NCI-H69 (cell line): ENCODE measurements at regions not wholly inside any gene's neighbourhood (a gene's known extent, or its start where the extent isn't known, plus 50 kb on each side); places are given as distances from the start of the nearest gene placed in this dataset.

Source experiments
- DNase-seq: peaks from one replicate; lab custom pipeline; 2025; lab: John Stamatoyannopoulos, UW

DNA sequence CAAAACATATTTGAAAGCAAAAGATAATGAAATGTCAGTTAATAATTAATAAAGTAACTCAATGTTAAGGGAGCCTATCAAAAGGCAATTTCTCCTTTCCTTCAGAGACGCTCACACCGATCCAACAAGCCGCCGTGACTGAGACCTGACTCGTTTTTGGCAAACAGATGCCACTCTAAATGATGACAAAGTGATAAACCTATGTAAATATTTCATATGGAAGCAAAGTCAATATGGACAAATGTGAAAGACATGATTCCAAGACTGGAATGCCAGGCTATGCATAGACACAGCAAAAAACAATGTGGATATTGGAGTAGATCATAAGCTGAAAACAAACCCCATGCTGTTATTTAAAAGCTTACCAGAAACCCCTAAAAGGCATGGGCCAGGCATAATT lies 137.2 kb upstream of the SUCLG2 start:
- DNase-seq = no peak

DNA sequence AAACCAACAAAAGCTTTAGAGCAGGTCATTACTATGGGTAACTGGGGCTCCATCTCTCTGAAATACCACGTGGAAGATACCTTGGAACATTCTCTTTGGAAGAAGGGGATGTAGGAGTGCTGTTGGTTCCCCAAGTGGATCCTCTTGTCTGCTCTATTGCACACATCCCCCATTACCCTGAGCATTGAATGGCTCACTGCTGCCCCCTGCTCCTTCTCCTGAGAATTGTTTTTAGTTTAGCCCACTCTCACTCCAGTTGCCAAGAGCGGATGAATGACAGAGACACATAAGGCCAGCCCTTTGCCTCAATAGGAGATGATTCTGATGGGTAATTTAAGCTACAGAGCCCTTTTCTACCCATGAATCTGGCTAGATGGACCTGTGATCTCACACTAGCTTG lies 135.6 kb upstream of the SUCLG2 start:
- peak; percentile 57 for DNase-seq

DNA sequence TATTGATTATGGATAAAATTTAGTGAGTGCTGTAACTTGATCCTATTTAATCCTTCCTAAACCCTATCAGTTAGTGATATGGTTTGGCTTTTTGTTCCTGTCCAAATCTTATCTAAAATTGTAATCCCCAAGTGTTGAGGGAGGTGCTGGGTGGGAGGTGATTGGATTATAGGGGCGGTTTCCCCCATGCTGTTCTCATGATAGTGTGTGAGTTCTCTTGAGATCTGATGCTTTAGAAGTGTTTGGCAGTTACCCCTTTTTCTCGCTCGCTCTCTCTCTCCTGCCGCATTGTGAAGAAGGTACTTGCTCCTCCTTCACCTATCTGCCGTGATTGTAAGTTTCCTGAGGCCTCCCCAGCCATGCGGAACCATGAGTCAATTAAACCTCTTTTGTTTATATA lies 134.0 kb upstream of the SUCLG2 start:
- DNase-seq = no peak

DNA sequence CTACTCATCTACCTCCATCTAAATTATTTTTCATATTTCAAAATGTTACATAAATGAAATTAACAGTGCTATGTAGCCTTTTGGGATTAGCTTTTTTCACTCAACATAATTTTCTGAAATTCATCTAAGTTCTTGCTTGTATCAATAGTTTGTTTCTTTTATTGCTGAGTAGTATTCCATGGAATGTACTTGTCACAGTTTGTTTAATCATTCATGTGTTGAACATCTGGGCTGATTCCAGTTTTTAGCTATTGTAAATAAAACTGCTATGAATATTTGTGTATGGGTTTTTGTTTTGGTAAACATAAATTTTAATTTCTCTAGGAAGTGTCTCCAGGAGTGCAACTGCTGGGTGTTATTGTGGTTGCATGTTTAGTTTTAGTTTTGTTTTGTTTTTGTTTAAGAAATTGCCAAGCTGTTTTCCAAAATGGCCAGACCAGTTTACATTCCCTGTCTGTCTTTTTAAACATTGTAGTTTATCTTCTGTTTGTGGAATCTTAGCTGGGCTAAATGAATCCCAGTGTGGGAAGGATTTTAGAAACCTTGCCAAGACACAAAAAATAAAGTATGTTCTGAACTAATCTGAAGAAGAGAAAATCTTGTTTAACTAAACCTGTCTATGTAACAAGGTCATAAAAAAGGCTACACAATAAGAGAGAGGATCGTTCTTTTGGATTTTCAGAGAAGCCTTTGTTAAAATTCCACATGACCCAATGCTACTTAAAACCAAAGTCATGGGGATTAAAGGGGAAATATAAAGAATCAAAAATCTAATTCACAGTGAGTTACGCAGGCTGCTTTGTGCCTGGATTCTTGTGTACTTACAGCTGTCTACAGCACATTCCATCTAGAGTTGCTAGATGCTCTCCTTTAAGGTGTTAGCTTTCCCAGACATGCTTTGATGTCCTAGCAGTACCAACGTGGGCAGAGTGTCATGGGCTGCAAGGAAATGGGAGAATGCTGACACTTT lies 129.2 kb upstream of the SUCLG2 start:
- no peak for DNase-seq

DNA sequence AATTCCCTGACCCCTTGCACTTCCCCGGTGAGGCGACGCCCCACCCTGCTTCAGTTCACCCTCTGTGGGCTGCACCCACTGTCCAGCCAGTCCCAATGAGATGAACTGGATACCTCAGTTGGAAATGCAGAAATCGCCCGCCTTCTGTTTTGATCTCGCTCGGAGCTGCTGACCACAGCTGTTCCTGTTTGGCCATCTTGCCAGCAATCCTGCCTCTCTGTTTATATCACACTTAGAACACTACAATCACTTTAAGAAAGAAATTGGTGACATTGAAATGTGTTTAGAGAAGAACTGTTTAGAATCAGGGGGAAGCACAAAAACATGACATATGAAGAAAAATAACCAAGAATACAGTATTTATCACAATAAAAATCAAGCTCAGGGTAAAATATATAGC lies 127.5 kb upstream of the SUCLG2 start:
- no peak for DNase-seq

DNA sequence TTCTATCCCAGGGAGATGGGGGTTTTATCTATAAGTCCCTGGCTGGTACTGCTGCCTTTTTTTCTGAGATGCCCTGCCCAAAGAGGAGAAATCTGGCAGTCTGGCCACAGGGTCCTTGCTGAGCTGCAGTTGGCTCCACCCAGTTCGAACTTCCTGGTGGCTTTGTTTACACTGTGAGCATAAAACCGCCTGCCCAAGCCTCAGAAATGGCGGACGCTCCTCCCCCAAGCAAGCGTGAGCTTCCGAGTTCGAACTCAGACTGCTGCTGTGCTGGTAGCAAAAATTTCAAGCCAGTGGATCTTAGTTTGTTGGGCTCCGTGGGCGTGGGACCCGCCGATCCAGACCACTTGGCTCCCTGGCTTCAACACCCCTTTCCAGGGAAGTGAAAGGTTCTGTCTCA lies 126.8 kb upstream of the SUCLG2 start:
- peak; percentile 23 for DNase-seq

DNA sequence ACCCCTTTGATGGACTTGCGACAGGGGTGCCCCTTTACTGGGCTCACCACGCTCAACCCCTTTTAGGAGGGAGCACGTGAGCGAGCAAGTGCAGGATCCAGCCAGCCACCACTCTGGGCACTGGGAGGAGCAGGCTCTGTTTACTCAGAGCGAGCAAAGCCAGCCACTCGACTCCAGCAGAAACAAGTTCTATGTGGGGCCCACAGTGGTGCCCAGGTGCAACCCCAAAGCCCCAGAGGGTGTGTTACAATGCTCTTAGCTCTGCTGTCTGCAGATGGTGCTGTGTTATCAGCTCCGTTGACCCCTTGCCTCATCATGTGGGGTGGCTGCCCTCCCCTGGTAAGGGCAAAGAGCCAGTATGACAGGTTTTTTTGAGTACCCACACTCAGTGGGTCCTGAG lies 120.3 kb upstream of the SUCLG2 start:
- no peak for DNase-seq

DNA sequence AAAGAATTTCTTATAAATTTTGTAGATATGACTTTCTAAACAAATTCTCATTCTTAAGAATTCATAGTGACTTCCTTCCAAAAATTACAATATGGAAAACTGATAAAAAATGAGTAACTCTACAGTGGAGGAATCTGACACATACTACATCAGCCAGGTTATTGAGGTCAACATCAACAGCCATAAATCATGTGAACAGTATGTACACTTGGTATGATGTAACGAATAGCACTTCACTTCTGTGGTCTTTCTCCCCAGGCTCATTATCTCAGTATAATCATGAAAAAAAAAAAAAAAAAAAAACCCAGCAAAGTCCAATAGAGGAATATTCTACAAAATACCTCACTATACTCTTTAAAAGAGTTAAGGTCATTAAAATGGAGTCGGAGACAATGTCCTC lies 111.2 kb upstream of the SUCLG2 start:
- peak; percentile 0 for DNase-seq

DNA sequence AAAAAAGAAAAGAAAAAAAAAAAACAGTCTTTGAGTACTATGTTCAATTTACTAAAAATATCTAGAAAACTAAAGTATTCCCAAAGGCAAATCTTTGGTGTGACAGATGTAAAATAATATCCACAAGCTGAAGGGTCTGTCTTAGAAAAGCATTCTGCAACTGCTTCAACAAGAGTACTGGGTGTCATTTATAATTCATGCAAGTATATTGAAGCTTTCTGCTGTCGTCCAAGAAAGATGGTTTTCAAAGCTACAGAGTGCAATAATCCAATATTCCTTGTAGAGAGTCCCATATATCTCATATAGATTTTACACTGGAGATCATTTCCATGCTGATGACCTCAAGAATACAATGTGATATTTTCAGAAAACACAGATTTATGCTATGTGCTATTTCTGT lies 90.9 kb upstream of the SUCLG2 start:
- DNase-seq = no peak

DNA sequence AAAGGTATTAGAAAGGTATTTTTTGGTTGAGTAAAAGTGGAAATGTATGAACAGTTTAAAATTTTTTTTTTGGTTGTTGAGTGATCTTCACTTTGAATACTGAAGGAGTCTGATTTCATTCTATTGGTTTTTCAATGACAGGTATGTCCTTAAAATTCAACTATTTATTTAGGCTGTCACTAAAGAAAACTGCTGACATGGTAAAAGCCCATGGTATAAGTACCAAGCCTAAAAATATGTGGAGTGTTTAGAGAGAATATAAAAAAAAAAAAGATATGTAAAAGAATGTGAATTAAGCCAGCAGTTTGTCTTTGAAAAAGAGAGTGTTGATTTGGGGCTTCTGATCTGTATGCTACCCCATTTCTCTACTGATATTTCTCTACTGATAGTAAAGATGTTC lies 90.3 kb upstream of the SUCLG2 start:
- DNase-seq = no peak

DNA sequence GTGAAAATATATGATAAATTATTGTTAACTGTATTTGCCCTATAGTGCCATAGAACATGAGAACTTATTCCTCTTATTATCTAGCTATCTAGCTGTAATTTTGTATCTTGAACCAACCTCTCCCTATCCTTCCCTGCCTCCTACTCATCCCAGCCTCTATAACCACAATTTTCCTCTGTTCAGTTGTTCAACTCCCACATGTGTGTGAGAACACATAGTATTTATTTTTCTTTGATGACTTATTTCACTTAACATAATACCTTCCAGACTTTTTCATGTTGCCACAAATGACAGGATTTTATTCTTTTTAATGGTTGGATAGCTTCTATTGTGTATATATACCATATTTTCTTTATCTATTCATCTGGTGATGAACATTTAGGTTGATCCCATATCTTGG lies 85.4 kb upstream of the SUCLG2 start:
- DNase-seq = no peak

DNA sequence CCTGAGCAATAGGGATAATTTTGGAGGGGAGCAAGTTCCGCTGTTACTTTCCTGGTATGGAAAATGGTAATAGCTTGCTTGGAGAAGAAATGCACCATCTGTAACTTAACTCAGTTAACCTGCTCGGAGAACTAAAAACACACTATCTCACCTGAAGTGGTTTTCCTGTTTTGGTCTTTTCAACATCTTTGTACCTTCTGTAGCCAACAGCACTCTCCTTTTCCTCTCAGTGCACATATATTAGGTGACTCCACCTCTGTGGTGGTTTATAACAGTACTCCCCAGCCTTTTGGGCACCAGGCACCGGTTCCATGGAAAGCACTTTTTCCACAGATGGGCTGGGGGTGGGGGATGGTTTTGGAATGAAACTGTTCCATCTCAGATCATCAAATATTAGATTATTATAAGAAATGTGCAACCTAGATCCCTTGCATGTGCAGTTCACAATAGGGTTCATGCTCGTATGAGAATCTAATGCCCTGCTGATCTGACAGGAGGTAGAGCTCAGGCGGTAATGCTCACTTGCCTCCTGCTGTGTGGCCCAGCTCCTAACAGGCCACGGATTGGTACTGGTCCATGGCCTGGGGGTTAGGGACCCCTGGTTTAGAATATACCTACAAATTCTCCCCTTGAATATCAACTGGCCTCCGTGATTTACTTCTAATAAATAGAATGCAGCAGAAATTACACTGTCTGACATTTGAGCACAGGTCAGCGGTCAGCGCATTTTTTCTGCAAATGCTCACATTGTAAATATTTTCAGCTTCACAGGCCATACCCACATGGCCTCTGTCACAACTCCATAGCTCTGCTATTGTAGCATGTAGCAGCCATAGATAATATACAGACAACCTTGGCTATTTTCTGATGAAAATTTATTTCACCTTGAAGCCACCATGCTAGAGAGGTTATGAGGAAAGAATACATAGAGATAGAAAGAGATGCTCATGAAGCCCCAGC lies 83.8 kb upstream of the SUCLG2 start:
- no peak for DNase-seq

DNA sequence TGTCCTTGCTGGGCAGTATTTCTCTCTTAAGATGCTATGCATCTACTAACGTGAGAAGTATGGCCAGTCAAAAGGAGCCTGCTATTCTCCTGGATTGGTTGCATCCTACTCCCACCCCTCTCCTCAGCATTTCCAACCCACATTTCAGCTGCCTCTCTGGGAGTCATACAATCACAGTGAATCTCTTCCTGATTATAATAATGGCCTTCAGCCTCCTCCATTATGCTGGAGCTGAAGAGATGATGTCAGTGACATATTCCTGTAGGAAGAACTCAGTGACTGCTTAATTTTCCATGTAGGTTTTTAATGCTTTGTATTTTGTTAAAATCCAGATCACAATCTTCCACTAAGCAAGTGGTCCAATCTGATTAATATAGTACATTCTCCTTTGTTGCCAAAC lies 82.7 kb upstream of the SUCLG2 start:
- DNase-seq = no peak

DNA sequence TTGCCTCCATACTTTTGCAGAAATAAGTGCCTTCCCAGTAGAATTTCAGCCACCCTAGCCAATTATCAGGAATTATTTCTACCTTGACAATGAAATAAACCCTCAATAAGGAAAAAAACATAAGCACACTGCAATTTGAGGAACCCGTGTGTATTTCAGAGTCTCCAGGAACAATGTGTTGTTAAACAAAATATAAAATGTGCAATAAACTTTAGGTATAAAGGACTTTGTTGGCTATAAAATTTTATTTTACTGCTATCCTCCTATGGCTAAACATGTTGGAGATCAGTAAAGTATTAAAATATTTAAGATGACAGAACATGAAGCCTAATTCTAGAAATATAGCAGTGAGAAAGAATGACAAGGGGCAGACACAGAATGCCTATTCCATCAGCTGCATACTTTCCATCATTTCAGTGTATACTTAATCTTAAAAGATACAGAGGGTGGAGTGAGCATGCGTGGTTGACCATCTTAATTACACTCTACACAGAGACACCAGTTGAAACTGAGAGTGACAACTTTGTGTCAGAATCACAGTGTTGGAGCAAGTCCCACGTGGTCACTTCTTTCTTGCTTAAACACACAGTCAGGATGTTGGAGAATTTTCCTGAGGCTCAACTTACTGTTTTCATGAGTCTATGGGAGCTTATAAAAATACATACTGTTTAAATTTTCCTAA lies 79.0 kb upstream of the SUCLG2 start:
- no peak for DNase-seq

DNA sequence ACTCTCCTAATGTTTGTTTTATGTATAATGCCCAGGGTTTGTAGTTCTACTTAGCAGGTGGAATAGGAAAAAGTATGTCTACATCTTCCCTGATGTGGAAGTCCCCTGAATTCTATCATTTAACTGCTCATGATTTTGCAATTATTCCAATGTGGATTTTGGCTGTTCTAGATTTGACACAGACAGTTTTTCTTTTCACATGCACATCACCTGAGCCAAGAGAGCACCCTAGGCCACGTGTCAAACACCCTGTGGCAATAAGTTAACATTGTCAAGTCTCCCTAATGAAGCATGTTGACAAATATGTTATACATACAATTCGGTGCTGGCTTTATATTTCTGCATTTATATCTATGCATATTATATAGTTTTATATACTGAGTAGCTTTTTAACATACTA lies 70.0 kb upstream of the SUCLG2 start:
- no peak for DNase-seq

DNA sequence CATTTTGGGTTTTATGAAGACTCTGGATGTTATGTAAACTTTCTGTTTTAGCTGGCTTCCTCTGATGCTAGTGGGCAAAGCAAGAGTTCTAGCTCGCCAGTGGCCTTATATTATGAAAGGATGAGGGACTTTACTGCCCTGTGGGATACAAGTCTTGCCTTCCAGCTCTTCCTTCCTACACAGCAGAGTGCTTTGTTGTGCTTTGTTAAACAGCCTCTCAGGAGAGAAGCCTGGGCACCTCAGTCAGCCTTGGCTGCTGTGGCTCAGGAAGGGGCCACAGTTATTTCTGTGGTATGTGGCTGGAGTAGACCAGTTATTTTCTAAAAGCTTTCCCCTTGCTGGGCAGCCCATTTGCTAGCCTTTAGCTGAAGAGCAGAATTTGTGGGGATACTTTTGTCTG lies 69.5 kb upstream of the SUCLG2 start:
- no peak for DNase-seq

DNA sequence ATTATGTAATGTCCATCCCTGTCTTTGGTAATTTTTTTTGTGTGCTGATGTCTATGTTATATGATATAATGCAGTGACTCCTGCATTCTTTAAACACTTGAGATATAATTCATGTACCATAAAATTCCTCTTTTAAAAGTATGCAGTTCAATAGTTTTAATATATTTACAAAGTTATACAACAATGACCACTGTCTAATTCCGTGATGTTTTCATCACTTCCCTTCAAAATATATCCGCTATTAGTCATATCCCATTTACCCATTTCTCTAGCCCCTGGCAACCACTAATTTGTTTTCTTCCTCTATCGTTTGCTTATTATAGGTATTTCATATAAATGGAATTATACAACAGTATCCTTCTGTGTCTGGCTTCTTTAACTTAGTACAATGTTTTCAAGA lies 64.9 kb upstream of the SUCLG2 start:
- no peak for DNase-seq

DNA sequence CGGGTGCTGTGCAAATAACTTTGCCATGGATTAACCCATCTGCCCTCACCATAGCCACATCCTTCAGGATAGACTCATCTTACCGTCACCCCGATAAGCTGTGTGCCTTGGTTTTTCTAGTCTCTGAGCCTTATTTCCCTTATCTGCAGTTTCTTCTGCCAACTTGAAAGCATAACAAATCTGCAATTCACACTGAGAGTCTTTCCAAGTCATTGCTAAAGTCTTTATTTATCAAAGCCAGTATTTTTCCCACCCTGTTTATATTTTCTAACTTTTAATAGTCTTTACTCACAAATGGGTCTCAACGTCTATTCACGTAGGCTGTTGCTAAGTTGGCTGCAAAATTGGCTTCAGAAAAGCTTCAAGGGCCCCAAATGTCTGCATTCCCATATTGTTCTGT lies 61.6 kb upstream of the SUCLG2 start:
- DNase-seq = no peak

DNA sequence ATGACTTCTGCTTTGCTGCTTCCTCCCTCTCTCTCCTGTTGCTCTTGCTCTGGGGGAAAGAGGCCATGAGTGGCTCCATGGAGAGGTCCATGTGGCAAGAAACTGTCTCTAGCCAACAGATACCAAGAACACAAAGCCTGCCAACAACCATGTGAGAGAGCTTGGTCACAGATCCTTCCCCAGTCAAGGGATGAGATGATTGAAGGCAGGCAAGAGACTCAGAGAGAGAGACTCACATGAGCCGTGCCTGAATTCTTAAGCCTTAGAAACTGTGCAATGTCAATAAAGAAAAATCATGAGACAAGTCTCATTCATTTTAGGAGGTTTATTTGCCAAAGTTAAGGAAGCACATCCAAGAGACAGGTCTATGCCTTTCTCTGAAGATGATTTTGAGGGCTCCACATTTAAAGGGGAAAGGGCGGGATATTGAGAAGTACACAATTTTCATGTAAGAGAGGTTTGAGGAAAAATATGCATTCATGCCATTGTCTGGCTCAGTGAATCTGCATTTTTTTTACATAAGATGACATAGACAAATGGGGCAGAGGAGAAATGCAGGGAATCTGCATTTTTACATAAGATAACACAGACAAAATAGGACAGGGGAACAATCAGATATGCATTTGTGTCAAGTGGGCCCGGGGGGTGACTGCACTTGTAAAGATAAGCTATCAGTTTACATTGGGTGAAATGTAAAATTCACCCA lies 59.5 kb upstream of the SUCLG2 start:
- no peak for DNase-seq

DNA sequence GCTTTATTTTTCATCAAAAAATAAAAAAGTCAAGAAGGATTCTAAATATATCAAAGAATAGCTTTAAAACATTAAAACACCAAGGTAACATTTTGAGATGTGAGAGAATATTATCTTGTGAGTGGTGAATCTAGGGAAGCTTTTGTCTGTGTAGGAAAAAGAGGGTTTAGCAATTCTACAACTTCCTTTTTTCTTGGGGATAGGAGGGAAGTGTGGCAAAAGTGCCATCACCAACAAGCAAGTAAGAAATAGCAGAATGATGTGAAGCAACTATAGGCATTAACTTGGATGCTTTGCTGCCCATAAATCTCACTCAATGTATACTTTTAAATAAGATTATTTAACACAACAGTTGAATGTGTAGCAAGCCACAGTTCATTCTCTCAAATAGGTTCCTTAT lies 57.8 kb upstream of the SUCLG2 start:
- DNase-seq = no peak

DNA sequence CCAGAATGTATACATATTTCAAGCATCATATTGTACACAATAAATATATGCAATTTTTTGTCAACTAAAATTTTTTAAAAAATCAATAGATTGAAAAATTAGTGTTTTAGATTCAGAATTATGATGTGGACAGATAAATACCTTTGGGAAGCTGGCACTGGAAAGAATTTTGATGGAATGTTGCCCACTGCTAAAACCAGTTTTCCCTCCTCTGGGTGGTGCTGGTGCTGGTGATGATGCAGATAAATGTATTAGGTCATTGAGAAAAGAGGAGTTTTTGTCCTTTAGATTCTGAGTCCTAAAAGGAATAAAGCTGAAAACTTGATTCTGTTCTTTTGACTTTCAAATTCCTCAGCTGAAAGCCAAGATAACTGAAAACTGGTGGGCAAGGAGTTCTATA lies 56.0 kb upstream of the SUCLG2 start:
- no peak for DNase-seq

DNA sequence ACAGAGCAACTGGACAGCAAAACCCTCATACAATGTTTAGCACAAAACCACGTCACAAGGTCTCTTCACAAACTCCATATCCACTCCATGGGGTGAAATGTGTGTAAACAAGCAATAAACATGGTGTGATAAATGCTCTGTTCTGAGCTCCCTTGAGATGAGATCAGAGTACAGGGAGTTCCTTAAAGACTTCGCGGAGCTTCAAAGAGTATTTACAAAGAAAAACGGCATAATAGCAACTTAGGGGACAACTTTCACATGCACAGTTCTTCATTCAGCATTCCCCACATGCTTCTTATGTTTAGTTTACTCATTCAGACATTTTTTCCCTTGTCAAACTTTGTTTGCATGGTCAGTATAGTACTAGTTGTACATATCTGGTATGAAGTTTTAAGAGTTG lies 52.5 kb upstream of the SUCLG2 start:
- DNase-seq = no peak
